ENCODE measurements at regions not wholly inside any gene's neighbourhood (a gene's known extent, or its start where the extent isn't known, plus 50 kb on each side); places are given as distances from the start of the nearest gene placed in this dataset.

- Histone ChIP-seq H3K27ac (ENCODE audit: insufficient read length, low read depth, low read length) (no peak overlapping the region), H3K79me1 (ENCODE audit: insufficient read depth, low read depth, low read length, poor library complexity, severe bottlenecking) (no peaks in the 10 kb centered on the region), H3K4ac (ENCODE audit: low read depth, low read length) (no peak overlapping the region), H3T11ph (ENCODE audit: low read length) (no peak overlapping the region), H3K56ac (ENCODE audit: insufficient read length, low read depth, low read length) (no peak overlapping the region), H2BK120ac (ENCODE audit: low read depth, low read length, poor library complexity, severe bottlenecking) (no peak overlapping the region), H2BK5ac (ENCODE audit: insufficient read length, low read length) (no peak overlapping the region), H3K9me3 (ENCODE audit: control insufficient read depth, low read depth, low read length) (no peaks in the 10 kb centered on the region), H4K8ac (replicated peaks; ENCODE audit: insufficient read length, low read depth, low read length) (no peak overlapping the region), H3K4me2 (ENCODE audit: insufficient read depth, insufficient read length, low read length) (no peak overlapping the region), H2BK12ac (ENCODE audit: insufficient read length, low read depth, low read length) (no peak overlapping the region), H3K4me1 (ENCODE audit: insufficient read depth, low read length) (no peaks in the 10 kb centered on the region), H3K14ac (ENCODE audit: insufficient read depth, low read length) (no peak overlapping the region; the same call in 1 of the 2 replicates), H3K9ac (ENCODE audit: extremely low read depth, insufficient read length, low read length) (no peak overlapping the region), H4K5ac (ENCODE audit: insufficient read length, low read depth, low read length) (no peak overlapping the region), H4K91ac (ENCODE audit: insufficient read length, low read depth, low read length) (no peak overlapping the region), H3K23ac (ENCODE audit: insufficient read length, low read depth, low read length) (no peak overlapping the region), H3K23me2 (ENCODE audit: insufficient read length, low read depth, low read length, poor library complexity, severe bottlenecking) (no peaks in the 10 kb centered on the region), H2BK15ac (ENCODE audit: low read depth, low read length) (no peak overlapping the region), H2AFZ (ENCODE audit: low read length) (no peak overlapping the region), H3K79me2 (ENCODE audit: insufficient read depth, low read length) (no peaks in the 10 kb centered on the region), H2AK5ac (ENCODE audit: insufficient read length, low read length) (no peak overlapping the region), H2BK20ac (ENCODE audit: low read depth, low read length, poor library complexity, severe bottlenecking) (no peak overlapping the region), H3K27me3 (ENCODE audit: insufficient read depth, low read length) (no peaks in the 10 kb centered on the region), H3K18ac (ENCODE audit: insufficient read length, low read depth, low read length) (no peak overlapping the region), H4K20me1 (ENCODE audit: control insufficient read depth, insufficient read depth, insufficient read length) (no peaks in the 10 kb centered on the region)
- Mint-ChIP-seq H3K4me1 (peaks cover 10% of the 10 kb centered on the region in 2 experiments; a peak in 3 of 4 replicates), H3K36me3 (ENCODE audit: insufficient read depth in 1 of 3, low read depth in 3 of 3) (no peaks in the 10 kb centered on the region; a peak in 1 of 7 replicates), H3K27me3 (ENCODE audit: low read depth) (no peaks in the 10 kb centered on the region; the same call in none of the 2 replicates), H3K9me3 (no peaks in the 10 kb centered on the region), H3K27ac (no peak overlapping the region), H3K4me3 (no peak overlapping the region)
- DNase-seq: no peak
- no CpG with 5 or more reads among the region's 1 CpG for WGBS (ENCODE audit: extremely low coverage, insufficient read length, low lambda C conversion rate)
- TF ChIP-seq, protein P1, sequence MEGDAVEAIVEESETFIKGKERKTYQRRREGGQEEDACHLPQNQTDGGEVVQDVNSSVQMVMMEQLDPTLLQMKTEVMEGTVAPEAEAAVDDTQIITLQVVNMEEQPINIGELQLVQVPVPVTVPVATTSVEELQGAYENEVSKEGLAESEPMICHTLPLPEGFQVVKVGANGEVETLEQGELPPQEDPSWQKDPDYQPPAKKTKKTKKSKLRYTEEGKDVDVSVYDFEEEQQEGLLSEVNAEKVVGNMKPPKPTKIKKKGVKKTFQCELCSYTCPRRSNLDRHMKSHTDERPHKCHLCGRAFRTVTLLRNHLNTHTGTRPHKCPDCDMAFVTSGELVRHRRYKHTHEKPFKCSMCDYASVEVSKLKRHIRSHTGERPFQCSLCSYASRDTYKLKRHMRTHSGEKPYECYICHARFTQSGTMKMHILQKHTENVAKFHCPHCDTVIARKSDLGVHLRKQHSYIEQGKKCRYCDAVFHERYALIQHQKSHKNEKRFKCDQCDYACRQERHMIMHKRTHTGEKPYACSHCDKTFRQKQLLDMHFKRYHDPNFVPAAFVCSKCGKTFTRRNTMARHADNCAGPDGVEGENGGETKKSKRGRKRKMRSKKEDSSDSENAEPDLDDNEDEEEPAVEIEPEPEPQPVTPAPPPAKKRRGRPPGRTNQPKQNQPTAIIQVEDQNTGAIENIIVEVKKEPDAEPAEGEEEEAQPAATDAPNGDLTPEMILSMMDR (conservative IDR thresholded peaks at IDR 0.05): no peak
Observed at GRCh38 chr2:30354621-30355020, 92.4 kb upstream of the LCLAT1 start.
